Endodermal cell (in vitro differentiated cells): ENCODE measurements at regions not wholly inside any gene's neighbourhood (a gene's known extent, or its start where the extent isn't known, plus 50 kb on each side); places are given as distances from the start of the nearest gene placed in this dataset.

Experiments used
- DNase-seq: peaks from one replicate; pipeline ENCODE4 v3.0.0-alpha.2; 2017
- H3K27ac ChIP-seq: 2 replicates; pipeline ENCODE4 v1.5.1; 2013; ENCODE audit warnings: mild to moderate bottlenecking, low read depth, low read length, moderate library complexity
- H3K27me3 ChIP-seq: 2 replicates; pipeline ENCODE4 v1.6.1; 2013; ENCODE audit warnings: mild to moderate bottlenecking, low read length, moderate library complexity; ENCODE audit not compliant: insufficient read depth, control insufficient read depth, poor library complexity, severe bottlenecking
- H3K36me3 ChIP-seq: 2 replicates; pipeline ENCODE4 v1.7.0; 2013; ENCODE audit warnings: mild to moderate bottlenecking, low read length, moderate library complexity; ENCODE audit not compliant: control insufficient read depth, insufficient read depth
- H3K4me1 ChIP-seq: one replicate; pipeline ENCODE4 v1.7.0; 2013; ENCODE audit warnings: low read length; ENCODE audit not compliant: control insufficient read depth, insufficient read depth
- H3K4me3 ChIP-seq: 2 replicates; pipeline ENCODE4 v1.5.1; 2013; ENCODE audit warnings: mild to moderate bottlenecking, low read length, moderate library complexity
- H3K9ac ChIP-seq: 2 replicates; pipeline ENCODE4 v1.6.1; 2013; ENCODE audit warnings: mild to moderate bottlenecking, low read length, moderate library complexity; ENCODE audit not compliant: poor library complexity, severe bottlenecking; ENCODE audit errors: extremely low read depth
- H3K9me3 ChIP-seq: 2 replicates; pipeline ENCODE4 v1.6.1; 2013; ENCODE audit warnings: mild to moderate bottlenecking, low read length, moderate library complexity; ENCODE audit not compliant: control insufficient read depth
- H3K27ac Mint-ChIP-seq: 2 replicates; pipeline ENCODE4 v1.8.0; 2020; ENCODE audit warnings: mixed read lengths
- H3K27me3 Mint-ChIP-seq: 2 replicates; pipeline ENCODE4 v1.8.0; 2021; ENCODE audit warnings: mild to moderate bottlenecking, mixed read lengths; ENCODE audit not compliant: insufficient read depth
- H3K36me3 Mint-ChIP-seq: 2 replicates; pipeline ENCODE4 v1.8.0; 2020; ENCODE audit warnings: low read depth, mixed read lengths
- H3K4me1 Mint-ChIP-seq: 2 replicates; pipeline ENCODE4 v1.8.0; 2020; ENCODE audit warnings: mixed read lengths
- H3K4me3 Mint-ChIP-seq: 2 replicates; pipeline ENCODE4 v1.8.0; 2020; ENCODE audit warnings: mild to moderate bottlenecking, moderate library complexity, mixed read lengths
- H3K9me3 Mint-ChIP-seq: 2 replicates; pipeline ENCODE4 v1.8.0; 2020; ENCODE audit warnings: mild to moderate bottlenecking, mixed read lengths
- CTCF ChIP-seq: fragments of 200-600 bp; sonication (generic); conservative IDR thresholded peaks from 2 replicates; pipeline ENCODE4 v1.5.0; 2021; ENCODE audit warnings: antibody characterized with exemption, mild to moderate bottlenecking
- WGBS, 2 experiments: methylation state at CpG; one replicate each; pipeline versions ENCODE4 v1.1.5 to v1.1.7; 2013; ENCODE audit warnings: missing lambda C conversion rate in 2 of 2, mixed read lengths in 1 of 2; ENCODE audit not compliant: insufficient coverage in 1 of 2, insufficient read length in 1 of 2; 5-methylcytosine and 5-hydroxymethylcytosine counted together

- Mint-ChIP-seq H3K36me3 (no peaks in the 10 kb centered on the region), H3K9me3 (no peaks in the 10 kb centered on the region), H3K27ac (no peak overlapping the region), H3K27me3 (peaks cover 4% of the 10 kb centered on the region), H3K4me1 (no peaks in the 10 kb centered on the region), H3K4me3 (no peak overlapping the region)
- H3K27ac ChIP-seq: no peak overlapping the region
- H3K9me3 ChIP-seq: no peaks in the 10 kb centered on the region
- no peaks in the 10 kb centered on the region for H3K4me1 ChIP-seq
- H3K36me3 ChIP-seq: no peaks in the 10 kb centered on the region
- H3K9ac ChIP-seq: no peak overlapping the region
- no peak for DNase-seq
- WGBS, 2 experiments: 82 to 91% methylated on average over 2 to 3 of the region's 3 CpGs
- TF ChIP-seq CTCF: no peak
- no peak overlapping the region for H3K4me3 ChIP-seq
- H3K27me3 ChIP-seq: no peaks in the 10 kb centered on the region
Measured at GRCh38 chr20:11156922-11157321, 483.1 kb upstream of the JAG1 start.

DNA sequence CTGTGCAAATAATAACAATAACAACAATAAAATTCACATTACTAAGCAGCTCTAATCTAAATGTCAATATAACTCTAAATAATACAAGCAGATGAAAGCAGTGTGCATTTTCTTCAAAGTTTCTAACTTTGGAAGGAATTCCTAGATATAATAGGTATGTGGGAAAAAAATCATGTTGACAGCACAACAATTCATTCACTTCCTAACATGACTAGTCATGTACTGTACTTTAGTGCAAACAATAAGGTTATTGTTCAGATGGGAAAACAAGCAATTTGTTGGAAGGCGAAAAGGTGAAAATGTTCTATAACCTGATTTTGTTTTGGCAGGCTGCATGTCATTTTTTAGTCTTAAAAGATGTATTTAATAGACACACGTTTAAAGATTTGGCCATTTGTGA is 484.3 kb upstream of the JAG1 start:
- TF ChIP-seq CTCF: no peak
- Histone ChIP-seq H3K36me3 (no peaks in the 10 kb centered on the region), H3K27me3 (no peaks in the 10 kb centered on the region), H3K4me1 (no peaks in the 10 kb centered on the region), H3K4me3 (no peak overlapping the region), H3K9ac (no peak overlapping the region), H3K9me3 (no peaks in the 10 kb centered on the region), H3K27ac (no peak overlapping the region)
- Mint-ChIP-seq H3K4me3 (no peak overlapping the region), H3K27me3 (no peaks in the 10 kb centered on the region), H3K9me3 (no peaks in the 10 kb centered on the region), H3K4me1 (no peaks in the 10 kb centered on the region), H3K36me3 (no peaks in the 10 kb centered on the region), H3K27ac (no peak overlapping the region)
- no peak for DNase-seq
- WGBS, 2 experiments: 91 to 100% methylated on average over 1 to 2 of the region's 2 CpGs

- Histone ChIP-seq H3K9me3 (no peaks in the 10 kb centered on the region), H3K27ac (no peak overlapping the region), H3K4me3 (no peak overlapping the region), H3K36me3 (no peaks in the 10 kb centered on the region), H3K27me3 (no peaks in the 10 kb centered on the region), H3K4me1 (no peaks in the 10 kb centered on the region), H3K9ac (no peak overlapping the region)
- H3K4me1 Mint-ChIP-seq: no peaks in the 10 kb centered on the region
- WGBS, 2 experiments: 91 to 96% methylated on average over 2 of the region's 2 CpGs
- TF ChIP-seq CTCF: no peak
- H3K27me3 Mint-ChIP-seq: no peaks in the 10 kb centered on the region
- H3K27ac Mint-ChIP-seq: no peak overlapping the region
- no peaks in the 10 kb centered on the region for H3K36me3 Mint-ChIP-seq
- H3K4me3 Mint-ChIP-seq: no peak overlapping the region
- DNase-seq: no peak
- H3K9me3 Mint-ChIP-seq: no peaks in the 10 kb centered on the region
Measured at GRCh38 chr20:11158589-11158988, 484.8 kb upstream of the JAG1 start.
